Peyer's patch (tissue), 4 donors: ENCODE measurements at regions not wholly inside any gene's neighbourhood (a gene's known extent, or its start where the extent isn't known, plus 50 kb on each side); places are given as distances from the start of the nearest gene placed in this dataset.

Source experiments
- CTCF ChIP-seq, 6 experiments: fragments of 450-650 bp in 4 of 6; fragments of 200-600 bp in 2 of 6; sonication (generic) in 1 of 6; IDR thresholded peaks; one replicate each; pipeline ENCODE4 v1.5.1; 2017 to 2019; ENCODE audit warnings: antibody characterized with exemption in 6 of 6, mild to moderate bottlenecking in 3 of 6, moderate library complexity in 1 of 6
- POLR2A ChIP-seq, 2 donors: fragments of 450-650 bp; IDR thresholded peaks; one replicate each; pipeline ENCODE4 v1.5.1; 2017; ENCODE audit warnings: antibody characterized with exemption in 2 of 2, mild to moderate bottlenecking in 2 of 2, moderate library complexity in 2 of 2

DNA sequence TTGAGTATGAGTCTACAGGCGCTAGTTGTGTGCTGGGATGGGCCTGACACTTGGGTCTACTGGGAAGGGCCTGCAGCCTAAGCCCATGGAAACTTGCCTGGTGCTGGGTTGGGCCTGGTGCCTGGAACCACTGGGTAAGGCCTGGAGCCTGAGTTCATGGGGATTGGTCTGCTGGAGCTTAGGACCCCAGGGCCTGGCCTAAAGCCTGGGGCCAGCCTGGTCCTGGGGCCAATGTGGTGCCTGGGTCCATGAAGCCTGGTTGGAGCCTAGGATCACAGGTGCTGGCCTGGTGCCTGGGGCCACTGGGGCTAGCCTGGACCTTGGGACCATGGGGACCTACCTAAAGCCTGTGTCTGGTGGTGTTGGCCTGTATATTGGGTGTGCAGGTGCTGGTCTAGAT lies 270.3 kb upstream of the GRIA3 start:
- no peak for TF ChIP-seq CTCF (IDR thresholded peaks at IDR 0.05)
- no peak for TF ChIP-seq POLR2A (IDR thresholded peaks at IDR 0.05)
